OCI-LY1 (cell line): ENCODE measurements at regions not wholly inside any gene's neighbourhood (a gene's known extent, or its start where the extent isn't known, plus 50 kb on each side); places are given as distances from the start of the nearest gene placed in this dataset.

Source experiments
- CTCF ChIP-seq: fragments of 200-600 bp; sonication (generic), shearing (Covaris generic); IDR thresholded peaks from 2 replicates; pipeline ENCODE4 v1.5.1; 2017; ENCODE audit warnings: mild to moderate bottlenecking, antibody characterized with exemption, low read length, moderate library complexity, mixed read lengths
- EZH2 ChIP-seq: fragments of 200-600 bp; sonication (generic), shearing (Covaris generic); IDR thresholded peaks from 2 replicates; pipeline ENCODE4 v1.8.0; 2017; ENCODE audit warnings: borderline replicate concordance, mixed run types, mild to moderate bottlenecking, antibody characterized with exemption, low read length, moderate library complexity, mixed read lengths

GRCh38 chr5:143992496-143992895, 178.0 kb downstream of the YIPF5 start:
- TF ChIP-seq CTCF: no peak
- no peak for TF ChIP-seq EZH2
